GM12874 (cell line): ENCODE measurements at regions not wholly inside any gene's neighbourhood (a gene's known extent, or its start where the extent isn't known, plus 50 kb on each side); places are given as distances from the start of the nearest gene placed in this dataset.

Experiments used
- CTCF ChIP-seq: IDR thresholded peaks from 2 replicates; pipeline ENCODE4 v1.5.1; 2011; ENCODE audit warnings: low read depth, mild to moderate bottlenecking, control low read depth, low read length, moderate library complexity; ENCODE audit not compliant: insufficient read depth

GRCh38 chr5:129405222-129405621 lies 54.9 kb upstream of the ADAMTS19 start:
- TF ChIP-seq CTCF: no peak

GRCh38 chr5:129406440-129406839 lies 53.7 kb upstream of the ADAMTS19 start:
- no peak for TF ChIP-seq CTCF
